ENCODE measurements at regions not wholly inside any gene's neighbourhood (a gene's known extent, or its start where the extent isn't known, plus 50 kb on each side); places are given as distances from the start of the nearest gene placed in this dataset.

GRCh38 chr18:1760901-1761300 is 810.4 kb downstream of the METTL4 start:
- no peaks in the 10 kb centered on the region for H3K36me3 ChIP-seq (ENCODE audit: insufficient read depth, low read length)
- H3K27me3 ChIP-seq (ENCODE audit: insufficient read depth, low read length): no peaks in the 10 kb centered on the region
- H3K9me3 ChIP-seq (ENCODE audit: low read depth, low read length): no peaks in the 10 kb centered on the region
- no peaks in the 10 kb centered on the region for H3K79me2 ChIP-seq (ENCODE audit: insufficient read depth, low read length)
- H3K27ac ChIP-seq (ENCODE audit: low read depth, low read length): no peak overlapping the region
- no peak overlapping the region for H2AFZ ChIP-seq (ENCODE audit: low read length)
- no peak overlapping the region for H3K4me2 ChIP-seq (ENCODE audit: insufficient read depth, low read length)
- no peaks in the 10 kb centered on the region for H3K4me1 ChIP-seq (ENCODE audit: insufficient read depth, low read length)
- no peak overlapping the region for H3K4me3 ChIP-seq (ENCODE audit: insufficient read depth, low read length)
- no peak for TF ChIP-seq CTCF (IDR thresholded peaks at IDR 0.05; ENCODE audit: extremely low read depth, low read depth, low read length)
- DNase-seq (ENCODE audit: insufficient read length, low spot score, missing footprints): no peak
- H4K20me1 ChIP-seq (ENCODE audit: insufficient read depth, low read length): no peaks in the 10 kb centered on the region

DNA sequence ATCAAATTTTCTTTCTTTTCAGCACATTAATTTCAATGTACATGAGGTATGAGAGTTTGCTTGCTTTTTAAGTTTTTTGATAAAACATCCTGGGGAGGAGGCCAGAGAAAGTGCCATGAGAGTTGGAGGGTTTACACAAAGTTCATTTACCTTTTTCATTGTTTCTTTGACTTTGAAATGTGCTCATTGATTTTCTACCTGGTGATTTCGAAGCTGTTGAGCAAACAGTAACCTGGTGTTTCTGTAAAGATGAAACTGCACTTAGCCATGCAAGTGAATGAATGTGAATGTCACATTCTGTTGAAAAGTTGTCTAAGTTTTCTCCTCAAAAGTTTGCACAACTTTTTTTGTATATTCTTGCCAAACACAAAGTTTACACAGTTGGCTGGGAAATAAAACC is 797.0 kb downstream of the METTL4 start:
- no peak overlapping the region for H3K27ac ChIP-seq (ENCODE audit: low read depth, low read length)
- no peak overlapping the region for H2AFZ ChIP-seq (ENCODE audit: low read length)
- H3K36me3 ChIP-seq (ENCODE audit: insufficient read depth, low read length): no peaks in the 10 kb centered on the region
- H3K4me2 ChIP-seq (ENCODE audit: insufficient read depth, low read length): no peak overlapping the region
- no peak for DNase-seq (ENCODE audit: insufficient read length, low spot score, missing footprints)
- H4K20me1 ChIP-seq (ENCODE audit: insufficient read depth, low read length): no peaks in the 10 kb centered on the region
- TF ChIP-seq CTCF (IDR thresholded peaks at IDR 0.05; ENCODE audit: extremely low read depth, low read depth, low read length): no peak
- no peak overlapping the region for H3K4me3 ChIP-seq (ENCODE audit: insufficient read depth, low read length)
- H3K4me1 ChIP-seq (ENCODE audit: insufficient read depth, low read length): no peaks in the 10 kb centered on the region
- H3K9me3 ChIP-seq (ENCODE audit: low read depth, low read length): peaks cover 3% of the 10 kb centered on the region
- no peaks in the 10 kb centered on the region for H3K27me3 ChIP-seq (ENCODE audit: insufficient read depth, low read length)
- H3K79me2 ChIP-seq (ENCODE audit: insufficient read depth, low read length): no peaks in the 10 kb centered on the region

DNA sequence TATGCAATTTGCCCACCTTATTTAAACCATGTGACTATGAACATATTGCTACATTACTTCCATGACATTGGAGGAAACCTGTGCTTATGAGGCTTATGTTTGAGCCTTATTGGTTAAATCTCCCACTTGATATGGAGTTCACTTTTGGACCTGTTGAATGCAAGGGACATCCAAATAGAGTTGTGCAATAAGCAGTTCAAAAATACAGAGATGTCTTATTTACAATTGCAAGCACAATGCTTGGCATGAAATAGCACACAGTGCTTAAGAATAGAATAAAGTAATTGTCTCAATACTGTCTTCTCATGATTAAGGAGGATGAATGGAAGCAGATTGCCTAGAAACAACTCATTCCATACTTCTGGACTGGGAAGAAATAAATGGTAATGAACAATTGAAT is 793.5 kb downstream of the METTL4 start:
- Histone ChIP-seq H3K27ac (ENCODE audit: low read depth, low read length) (no peak overlapping the region), H3K4me1 (ENCODE audit: insufficient read depth, low read length) (no peaks in the 10 kb centered on the region), H4K20me1 (ENCODE audit: insufficient read depth, low read length) (no peaks in the 10 kb centered on the region), H3K4me3 (ENCODE audit: insufficient read depth, low read length) (no peak overlapping the region), H3K9me3 (ENCODE audit: low read depth, low read length) (peaks cover 2% of the 10 kb centered on the region), H2AFZ (ENCODE audit: low read length) (no peak overlapping the region), H3K27me3 (ENCODE audit: insufficient read depth, low read length) (no peaks in the 10 kb centered on the region), H3K79me2 (ENCODE audit: insufficient read depth, low read length) (no peaks in the 10 kb centered on the region), H3K36me3 (ENCODE audit: insufficient read depth, low read length) (no peaks in the 10 kb centered on the region), H3K4me2 (ENCODE audit: insufficient read depth, low read length) (no peak overlapping the region)
- no peak for TF ChIP-seq CTCF (IDR thresholded peaks at IDR 0.05; ENCODE audit: extremely low read depth, low read depth, low read length)
- DNase-seq (ENCODE audit: insufficient read length, low spot score, missing footprints): peak; percentile 22

GRCh38 chr18:1778496-1779178 is 792.7 kb downstream of the METTL4 start:
- H3K4me2 ChIP-seq (ENCODE audit: insufficient read depth, low read length): no peak overlapping the region
- H2AFZ ChIP-seq (ENCODE audit: low read length): no peak overlapping the region
- H3K27ac ChIP-seq (ENCODE audit: low read depth, low read length): no peak overlapping the region
- no peak overlapping the region for H3K4me3 ChIP-seq (ENCODE audit: insufficient read depth, low read length)
- no peaks in the 10 kb centered on the region for H4K20me1 ChIP-seq (ENCODE audit: insufficient read depth, low read length)
- no peaks in the 10 kb centered on the region for H3K27me3 ChIP-seq (ENCODE audit: insufficient read depth, low read length)
- no peak for TF ChIP-seq CTCF (IDR thresholded peaks at IDR 0.05; ENCODE audit: extremely low read depth, low read depth, low read length)
- H3K79me2 ChIP-seq (ENCODE audit: insufficient read depth, low read length): no peaks in the 10 kb centered on the region
- peaks cover 2% of the 10 kb centered on the region for H3K9me3 ChIP-seq (ENCODE audit: low read depth, low read length)
- no peaks in the 10 kb centered on the region for H3K36me3 ChIP-seq (ENCODE audit: insufficient read depth, low read length)
- H3K4me1 ChIP-seq (ENCODE audit: insufficient read depth, low read length): no peaks in the 10 kb centered on the region
- DNase-seq (ENCODE audit: insufficient read length, low spot score, missing footprints): no peak

Measured in osteoblast (primary cell).